HG03135 (cell line): ENCODE measurements at regions not wholly inside any gene's neighbourhood (a gene's known extent, or its start where the extent isn't known, plus 50 kb on each side); places are given as distances from the start of the nearest gene placed in this dataset.

ENCODE experiments used
- ATAC-seq: cut with Tn5 transposase; IDR thresholded peaks from one replicate; pipeline ENCODE4 v1.9.1; 2021; ENCODE audit warnings: mild to moderate bottlenecking, moderate library complexity; ENCODE audit not compliant: unreplicated experiment

DNA sequence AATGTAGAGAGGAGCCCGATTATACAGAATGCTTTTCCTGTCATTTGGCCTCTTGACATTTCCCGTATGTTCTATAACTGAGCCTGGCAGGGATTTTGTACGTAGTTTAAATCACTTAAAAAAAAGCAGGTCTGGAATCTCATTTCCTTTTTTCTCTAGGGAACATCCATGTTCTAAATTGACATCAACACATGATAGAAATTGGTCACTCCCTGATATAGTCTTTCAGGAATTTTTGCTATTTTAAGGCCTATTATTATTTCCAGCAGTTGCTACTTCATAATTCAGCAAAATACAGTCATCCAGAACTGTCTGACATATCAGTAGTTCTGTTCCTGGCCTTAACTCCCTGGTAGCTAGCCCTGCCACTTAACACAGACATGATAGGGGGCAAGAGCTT, 565.7 kb upstream of the ZEB2 start:
- no peak for ATAC-seq

GRCh38 chr2:145080426-145080825, 560.5 kb upstream of the ZEB2 start:
- ATAC-seq: no peak

GRCh38 chr2:145079641-145080040, 559.7 kb upstream of the ZEB2 start:
- ATAC-seq: no peak

GRCh38 chr2:145078923-145079322, 559.0 kb upstream of the ZEB2 start:
- no peak for ATAC-seq

GRCh38 chr2:145076085-145076484, 556.2 kb upstream of the ZEB2 start:
- ATAC-seq: no peak

DNA sequence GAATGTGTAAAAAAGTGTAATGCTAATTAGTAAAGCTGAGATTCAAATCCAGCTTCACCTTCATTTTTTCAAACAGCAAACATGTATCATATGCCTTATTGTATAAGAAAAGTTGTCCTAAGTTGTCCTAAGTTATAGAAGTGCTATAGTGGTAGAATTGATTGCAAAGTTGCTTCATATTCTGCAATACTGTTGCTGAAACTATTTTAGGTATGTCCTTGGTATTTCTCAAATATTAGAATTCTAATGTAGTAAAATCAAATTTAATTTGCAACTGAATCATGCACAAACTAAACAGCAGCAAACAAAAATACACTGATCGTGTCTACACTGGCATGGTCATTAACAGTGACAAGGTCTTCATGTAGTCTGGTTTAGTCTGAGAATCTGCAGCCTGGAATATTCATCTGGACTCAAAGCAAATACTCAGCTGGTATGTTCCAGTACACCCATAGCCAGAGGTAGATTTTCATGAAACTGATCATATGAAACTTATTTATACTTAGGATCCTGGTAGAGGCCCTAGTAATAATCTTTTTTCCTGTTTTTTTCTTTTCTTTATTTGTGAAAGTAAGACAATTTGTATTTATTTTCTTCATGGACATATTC, 555.6 kb upstream of the ZEB2 start:
- ATAC-seq: no peak

- no peak for ATAC-seq
Measured at GRCh38 chr2:145070703-145071102, 550.8 kb upstream of the ZEB2 start.

DNA sequence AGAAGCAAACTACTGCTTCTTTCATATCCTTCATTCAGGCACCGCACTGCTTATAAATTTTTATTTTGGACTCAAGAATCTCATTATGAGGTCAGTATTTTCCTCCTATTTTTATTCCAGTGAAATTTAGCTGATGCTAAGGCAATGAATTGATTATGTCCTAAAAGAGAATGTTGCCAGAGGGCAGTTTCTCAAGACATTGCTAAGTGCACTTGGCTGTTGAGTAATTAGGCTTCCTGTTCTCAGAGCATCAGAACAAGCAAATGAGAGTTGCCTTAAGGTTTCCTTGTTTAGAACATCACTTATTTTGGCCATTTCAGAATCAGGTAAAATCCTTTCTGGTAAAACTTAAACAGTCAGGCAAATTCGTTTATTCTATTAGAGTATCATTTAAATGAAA, 548.6 kb upstream of the ZEB2 start:
- no peak for ATAC-seq

- ATAC-seq: no peak
Measured at GRCh38 chr2:145067549-145068030, 547.7 kb upstream of the ZEB2 start.

GRCh38 chr2:145066856-145067548, 547.1 kb upstream of the ZEB2 start:
- no peak for ATAC-seq

DNA sequence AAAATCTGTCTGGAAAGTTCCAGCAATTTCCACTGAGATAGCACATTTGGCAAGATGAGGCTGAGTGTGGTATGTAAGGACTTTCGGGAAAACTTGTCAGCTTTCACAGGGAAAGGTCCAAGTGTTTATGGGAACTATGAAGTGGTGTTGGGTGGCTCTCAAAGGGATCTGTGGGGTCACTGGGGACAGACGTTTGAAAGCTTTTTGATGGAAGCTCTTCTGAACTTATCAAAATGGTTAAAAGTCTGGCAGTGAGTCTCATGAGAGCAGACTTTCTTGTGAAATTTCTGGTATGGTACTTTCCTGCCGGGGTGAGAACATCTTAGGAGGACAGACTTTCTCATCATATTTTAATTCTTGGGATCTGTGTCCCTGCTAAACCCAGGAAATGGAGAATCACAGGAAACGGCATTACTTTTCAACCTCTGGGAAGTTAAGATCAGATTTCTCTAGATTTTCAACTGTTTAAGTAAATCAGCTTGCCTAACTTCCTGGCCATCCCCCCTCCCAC, 546.3 kb upstream of the ZEB2 start:
- no peak for ATAC-seq

DNA sequence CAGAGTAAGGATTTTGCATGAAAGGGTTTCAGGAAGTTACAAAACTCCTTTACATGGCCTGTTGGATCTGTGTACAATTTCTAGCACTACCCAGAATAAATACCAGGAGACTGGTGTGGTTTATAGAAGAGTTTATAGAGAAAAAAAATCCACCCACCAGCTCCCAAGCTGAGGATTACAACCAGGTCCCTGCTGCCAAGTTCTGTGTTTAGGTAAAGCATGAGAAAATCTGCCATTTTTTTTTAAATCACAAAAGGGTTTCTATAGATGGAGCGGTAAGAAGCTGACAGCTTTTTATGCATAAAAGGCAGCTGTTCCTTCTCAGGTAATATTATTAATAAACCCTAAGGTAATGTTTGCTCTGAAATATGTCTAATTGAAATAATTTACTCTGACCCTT, 545.4 kb upstream of the ZEB2 start:
- no peak for ATAC-seq

DNA sequence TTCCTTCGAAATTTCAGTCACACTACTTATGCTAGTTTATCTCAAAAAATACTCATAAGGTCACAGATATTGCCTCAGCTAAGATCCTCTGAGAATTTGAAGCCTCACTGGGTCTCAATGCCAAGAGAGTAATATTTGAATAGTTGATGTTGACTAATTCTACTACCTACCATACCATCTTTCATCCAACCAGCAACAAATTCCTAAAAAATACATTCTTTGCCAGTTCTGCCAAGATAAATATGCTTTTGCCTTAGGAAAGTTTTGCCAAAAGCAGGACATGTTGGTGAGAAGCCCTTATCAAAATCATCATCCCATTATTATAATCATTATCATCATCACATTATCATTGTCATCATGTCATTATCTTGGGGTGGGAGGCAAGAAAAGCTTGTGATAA, 544.6 kb upstream of the ZEB2 start:
- ATAC-seq: no peak

- ATAC-seq: no peak
Measured at GRCh38 chr2:145060876-145061275, 541.0 kb upstream of the ZEB2 start.

DNA sequence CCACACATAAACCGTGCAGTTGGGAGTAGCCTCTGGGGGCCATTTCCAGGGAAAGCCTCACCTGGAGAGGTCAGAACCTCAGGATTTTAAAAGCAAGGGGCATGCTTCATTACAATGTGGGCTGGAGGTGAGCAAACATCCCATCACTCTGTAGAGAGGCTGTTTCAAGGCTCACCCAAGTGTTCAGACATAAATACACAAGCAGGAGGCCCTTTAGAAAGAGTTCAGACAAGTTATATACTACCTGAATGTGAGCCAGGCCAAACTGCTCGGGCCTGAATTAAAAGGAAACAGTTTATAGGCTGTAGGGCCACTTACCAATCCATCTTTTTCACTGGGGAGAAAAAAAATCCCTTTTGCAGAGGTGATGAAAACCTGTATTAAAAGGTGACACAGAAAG, 540.0 kb upstream of the ZEB2 start:
- no peak for ATAC-seq

- ATAC-seq: no peak
Measured at GRCh38 chr2:145059343-145059742, 539.4 kb upstream of the ZEB2 start.

- no peak for ATAC-seq
Measured at GRCh38 chr2:145058457-145058856, 538.5 kb upstream of the ZEB2 start.

GRCh38 chr2:145055651-145056050, 535.7 kb upstream of the ZEB2 start:
- no peak for ATAC-seq

DNA sequence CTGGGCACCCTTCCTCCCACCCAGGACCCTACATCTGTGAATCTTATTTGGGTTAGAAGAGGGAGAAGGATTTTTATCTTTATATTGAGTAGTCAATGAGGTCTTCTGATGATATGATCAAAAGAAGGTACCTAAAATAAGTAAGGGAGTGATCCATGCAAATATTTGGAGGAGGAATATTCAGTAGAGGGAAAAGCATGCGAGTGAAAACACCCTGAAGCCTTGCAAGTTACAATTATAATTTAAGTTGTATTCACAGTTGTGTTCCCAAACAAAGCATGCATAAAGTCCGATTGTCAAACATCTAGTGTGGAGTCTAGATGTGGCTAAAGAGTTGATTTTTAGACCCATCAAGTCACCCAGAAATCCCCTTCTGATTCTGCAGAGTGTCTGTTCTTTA, 530.2 kb upstream of the ZEB2 start:
- no peak for ATAC-seq

GRCh38 chr2:145049475-145049874, 529.6 kb upstream of the ZEB2 start:
- ATAC-seq: no peak

GRCh38 chr2:145047554-145047953, 527.6 kb upstream of the ZEB2 start:
- ATAC-seq: no peak

- ATAC-seq: no peak
Measured at GRCh38 chr2:145044491-145044890, 524.6 kb upstream of the ZEB2 start.
